Endothelial cell (in vitro differentiated cells): ENCODE measurements at regions not wholly inside any gene's neighbourhood (a gene's known extent, or its start where the extent isn't known, plus 50 kb on each side); places are given as distances from the start of the nearest gene placed in this dataset.

Experiments used
- DNase-seq: peaks from one replicate; pipeline ENCODE4 v3.0.0; 2021; ENCODE audit warnings: low spot score
- H3K27ac Mint-ChIP-seq: one replicate; pipeline ENCODE4 v1.8.0; 2021; ENCODE audit warnings: mixed read lengths, inconsistent platforms; ENCODE audit not compliant: unreplicated experiment
- H3K27me3 Mint-ChIP-seq: one replicate; pipeline ENCODE4 v1.8.0; 2021; ENCODE audit warnings: mild to moderate bottlenecking, moderate library complexity, mixed read lengths, inconsistent platforms; ENCODE audit not compliant: unreplicated experiment
- H3K36me3 Mint-ChIP-seq: one replicate; pipeline ENCODE4 v1.8.0; 2021; ENCODE audit warnings: mild to moderate bottlenecking, low read depth, mixed read lengths, inconsistent platforms; ENCODE audit not compliant: unreplicated experiment
- H3K4me1 Mint-ChIP-seq: one replicate; pipeline ENCODE4 v1.8.0; 2021; ENCODE audit warnings: mild to moderate bottlenecking, mixed read lengths, inconsistent platforms; ENCODE audit not compliant: unreplicated experiment
- H3K4me3 Mint-ChIP-seq: one replicate; pipeline ENCODE4 v1.8.0; 2021; ENCODE audit warnings: mild to moderate bottlenecking, mixed read lengths, inconsistent platforms; ENCODE audit not compliant: unreplicated experiment
- H3K9me3 Mint-ChIP-seq: one replicate; pipeline ENCODE4 v1.8.0; 2021; ENCODE audit warnings: mixed read lengths, inconsistent platforms; ENCODE audit not compliant: unreplicated experiment
- CTCF ChIP-seq: fragments of 200-600 bp; sonication (generic); IDR thresholded peaks from one replicate; pipeline ENCODE4 v1.5.0; 2021; ENCODE audit warnings: antibody characterized with exemption; ENCODE audit not compliant: unreplicated experiment

DNA sequence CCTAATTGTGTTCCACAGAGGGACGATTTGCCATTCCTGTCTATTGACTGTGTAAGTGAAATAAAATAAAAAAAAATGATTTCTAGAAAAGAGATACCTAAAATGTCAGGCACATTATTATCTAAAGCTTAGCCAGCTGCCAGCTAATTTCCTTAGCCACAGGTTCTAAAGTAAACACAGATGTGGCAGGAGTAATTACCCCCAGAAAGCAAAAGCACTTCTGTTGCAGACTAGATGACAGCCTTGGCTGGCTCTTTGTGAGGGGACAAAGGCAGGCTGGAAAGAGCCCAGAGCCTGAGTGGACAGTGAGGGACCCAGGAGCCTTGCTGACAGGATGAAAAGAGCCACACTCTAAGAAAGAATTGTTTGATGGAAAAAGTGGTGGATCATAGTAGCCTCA lies 418.1 kb downstream of the LRIG3 start:
- DNase-seq, result no peak
- Mint-ChIP-seq H3K9me3 (no peaks in the 10 kb centered on the region), H3K36me3 (no peaks in the 10 kb centered on the region), H3K27ac (no peak overlapping the region), H3K27me3 (no peaks in the 10 kb centered on the region), H3K4me3 (no peak overlapping the region), H3K4me1 (no peaks in the 10 kb centered on the region)
- TF ChIP-seq CTCF, result no peak

DNA sequence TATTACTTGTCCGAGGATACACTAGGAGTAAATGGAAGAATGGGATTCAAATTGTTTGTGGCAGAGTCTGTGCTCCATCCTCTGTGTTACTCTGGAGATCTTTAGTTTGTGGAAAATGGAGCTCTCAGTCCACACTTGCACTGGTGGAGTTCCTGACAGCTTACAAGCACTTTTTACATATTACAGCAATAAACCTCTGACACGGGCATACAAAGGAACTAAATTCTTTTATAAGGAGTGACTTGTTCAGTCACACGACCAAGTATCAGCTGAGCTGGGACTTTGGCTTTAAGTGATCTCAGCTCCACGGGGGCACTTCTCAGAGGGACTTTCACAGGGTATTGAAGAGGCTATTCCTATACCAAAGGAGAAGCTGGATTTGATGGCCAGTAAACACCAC lies 417.5 kb downstream of the LRIG3 start:
- Mint-ChIP-seq H3K4me1 (no peaks in the 10 kb centered on the region), H3K36me3 (no peaks in the 10 kb centered on the region), H3K4me3 (no peak overlapping the region), H3K9me3 (no peaks in the 10 kb centered on the region), H3K27me3 (no peaks in the 10 kb centered on the region), H3K27ac (no peak overlapping the region)
- DNase-seq, result no peak
- no peak for TF ChIP-seq CTCF

- DNase-seq, result no peak
- Mint-ChIP-seq H3K27me3 (no peaks in the 10 kb centered on the region), H3K4me1 (no peaks in the 10 kb centered on the region), H3K4me3 (no peak overlapping the region), H3K36me3 (no peaks in the 10 kb centered on the region), H3K27ac (no peak overlapping the region), H3K9me3 (no peaks in the 10 kb centered on the region)
- TF ChIP-seq CTCF, result no peak
These were observed 416.6 kb downstream of the LRIG3 start for GRCh38 chr12:58503731-58504130.

DNA sequence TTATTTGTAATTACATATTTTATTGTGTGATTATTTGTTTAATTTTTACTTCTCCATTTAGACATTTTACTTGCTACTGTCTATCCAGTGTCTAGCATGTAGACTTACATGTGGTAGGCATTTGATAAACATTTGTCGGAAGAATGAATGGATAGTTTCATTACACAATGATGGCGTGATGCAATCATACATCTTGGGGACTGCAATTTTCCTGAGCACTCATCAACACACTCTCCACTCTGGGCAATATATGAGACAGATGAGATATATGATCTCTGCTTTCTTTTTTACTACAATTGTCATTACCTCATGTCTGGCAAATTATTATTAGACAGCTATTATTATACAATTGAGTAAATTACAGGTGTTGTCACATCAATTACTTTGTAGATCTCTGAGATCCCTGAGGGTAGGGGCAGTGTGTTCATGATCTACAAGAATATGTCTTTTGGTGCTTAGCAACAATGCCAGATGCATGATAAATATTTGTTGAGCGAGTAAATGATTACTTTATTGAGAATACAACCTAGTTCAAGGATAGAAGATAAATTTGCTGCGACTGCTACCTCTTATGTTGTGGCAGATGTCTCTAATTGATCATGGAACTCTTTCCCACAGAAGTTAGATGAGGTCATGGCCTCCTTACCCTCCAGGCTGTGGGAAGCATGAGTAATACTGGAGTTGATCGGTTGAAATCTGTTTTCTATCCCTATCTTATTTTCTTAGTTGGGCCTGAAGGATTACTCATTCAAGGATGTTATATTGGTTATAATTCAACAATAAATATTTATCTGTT lies 416.0 kb downstream of the LRIG3 start:
- H3K27me3 Mint-ChIP-seq, result no peaks in the 10 kb centered on the region
- no peak overlapping the region for H3K4me3 Mint-ChIP-seq
- no peak for TF ChIP-seq CTCF
- H3K9me3 Mint-ChIP-seq, result no peaks in the 10 kb centered on the region
- H3K27ac Mint-ChIP-seq, result no peak overlapping the region
- H3K36me3 Mint-ChIP-seq, result no peaks in the 10 kb centered on the region
- H3K4me1 Mint-ChIP-seq, result no peaks in the 10 kb centered on the region
- no peak for DNase-seq

DNA sequence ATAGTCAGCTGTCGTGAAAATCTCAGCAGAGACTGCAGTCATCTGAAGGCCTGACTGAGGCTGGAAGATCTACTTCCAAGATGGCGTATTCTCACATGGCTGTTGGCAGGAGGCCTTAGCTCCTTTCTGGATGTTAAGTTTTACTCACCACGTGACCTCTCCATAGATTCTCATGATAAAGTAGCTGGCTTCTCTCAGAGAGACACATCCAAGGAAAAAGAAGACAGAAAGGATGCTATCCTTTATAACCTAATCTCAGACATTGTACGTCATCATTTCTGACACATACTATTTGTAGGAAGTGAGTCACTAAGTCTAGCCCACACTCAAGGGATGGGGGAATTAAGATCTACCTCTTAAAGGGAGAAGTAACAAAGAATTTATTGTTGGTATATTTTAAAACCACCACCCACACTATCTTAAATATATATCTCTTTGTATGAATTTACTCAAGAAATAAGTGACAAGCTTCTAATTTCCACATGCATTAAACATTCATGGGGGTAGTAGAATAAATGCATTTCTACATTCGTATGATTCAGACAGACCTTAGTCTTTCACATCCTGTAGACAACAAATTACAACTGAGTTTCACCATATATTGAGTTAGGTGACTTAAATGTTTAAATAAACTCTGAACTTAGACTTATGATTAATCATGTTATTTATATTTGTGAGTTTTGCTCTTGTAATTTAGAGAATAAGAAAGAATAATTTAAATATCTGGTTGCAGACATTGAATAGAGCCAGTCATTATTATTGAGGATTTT lies 411.0 kb downstream of the LRIG3 start:
- DNase-seq, result no peak
- Mint-ChIP-seq H3K4me3 (no peak overlapping the region), H3K4me1 (no peaks in the 10 kb centered on the region)

More for the DNA sequence above, 411.0 kb downstream of the LRIG3 start:
- no peak for TF ChIP-seq CTCF
- no peaks in the 10 kb centered on the region for H3K9me3 Mint-ChIP-seq
- peaks cover 2% of the 10 kb centered on the region for H3K27me3 Mint-ChIP-seq
- no peaks in the 10 kb centered on the region for H3K36me3 Mint-ChIP-seq
- no peak overlapping the region for H3K27ac Mint-ChIP-seq
